Type B pancreatic cell (in vitro differentiated cells): ENCODE measurements at regions not wholly inside any gene's neighbourhood (a gene's known extent, or its start where the extent isn't known, plus 50 kb on each side); places are given as distances from the start of the nearest gene placed in this dataset.

Experiments
- DNase-seq: peaks from one replicate; pipeline ENCODE4 v3.0.0; 2021; ENCODE audit warnings: mixed read lengths; ENCODE audit not compliant: unreplicated experiment; ENCODE audit errors: extremely low spot score
- H3K27ac Mint-ChIP-seq: 2 replicates; pipeline ENCODE4 v1.8.0; 2021; ENCODE audit warnings: mild to moderate bottlenecking, mixed read lengths
- H3K27me3 Mint-ChIP-seq: 2 replicates; pipeline ENCODE4 v1.8.0; 2021; ENCODE audit warnings: mixed read lengths
- H3K36me3 Mint-ChIP-seq: 2 replicates; pipeline ENCODE4 v1.8.0; 2021; ENCODE audit warnings: mixed read lengths
- H3K4me1 Mint-ChIP-seq: one replicate; pipeline ENCODE4 v1.8.0; 2021; ENCODE audit warnings: mixed read lengths; ENCODE audit not compliant: unreplicated experiment
- H3K4me3 Mint-ChIP-seq: 2 replicates; pipeline ENCODE4 v1.8.0; 2021; ENCODE audit warnings: mild to moderate bottlenecking, mixed read lengths
- H3K9me3 Mint-ChIP-seq: 2 replicates; pipeline ENCODE4 v1.8.0; 2021; ENCODE audit warnings: mixed read lengths
- TF ChIP-seq, protein P1 (sequence below): fragments of 200-600 bp; sonication (generic); conservative IDR thresholded peaks from 2 replicates; pipeline ENCODE4 v1.5.0; 2021; ENCODE audit warnings: antibody characterized with exemption, mild to moderate bottlenecking

DNA sequence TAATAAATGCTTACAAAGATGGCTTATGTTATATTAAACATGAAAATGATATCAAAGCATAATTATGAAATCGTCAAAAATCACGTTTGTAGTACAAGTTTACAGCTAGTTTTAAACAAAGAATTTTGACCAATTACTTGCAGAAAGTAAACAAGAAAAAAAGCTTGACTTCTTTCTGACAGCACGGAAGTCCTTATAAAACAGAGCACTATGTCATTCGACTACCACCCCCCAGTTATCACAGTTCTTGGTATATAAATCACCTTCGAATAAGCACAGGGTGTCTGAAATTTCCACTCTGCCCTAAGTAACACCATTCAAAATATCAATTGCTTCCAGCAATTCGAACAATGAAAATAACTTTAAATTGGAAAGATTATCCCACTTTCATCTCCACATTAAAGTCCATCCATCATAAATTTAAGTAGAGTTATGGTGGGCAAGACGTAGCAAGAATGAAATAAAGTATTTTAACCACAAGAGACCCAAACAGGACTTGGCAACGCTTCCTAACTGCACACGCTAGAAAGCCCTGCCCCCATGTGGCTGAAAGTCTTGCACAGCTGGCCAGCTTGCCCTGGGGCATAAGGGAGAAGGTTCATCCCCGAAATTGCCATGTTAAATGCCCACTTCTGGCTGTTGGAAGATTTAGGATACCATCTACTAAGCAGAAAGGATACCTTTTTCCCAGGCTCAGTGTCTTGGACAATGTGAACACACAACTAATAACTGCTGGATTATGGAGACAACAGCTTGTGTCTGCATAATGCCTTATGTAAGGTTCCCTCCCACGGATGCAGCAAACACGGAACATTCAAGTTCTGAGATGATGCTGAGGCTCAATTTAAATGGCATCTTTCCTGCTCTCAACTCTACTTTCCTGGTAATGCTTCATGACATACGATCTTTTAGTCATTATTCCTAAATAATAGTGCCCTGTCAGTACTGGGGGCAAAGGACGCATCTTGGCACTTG lies 116.4 kb upstream of the TJP1 start:
- H3K4me1 Mint-ChIP-seq, result peaks cover 4% of the 10 kb centered on the region
- no peaks in the 10 kb centered on the region for H3K9me3 Mint-ChIP-seq
- H3K36me3 Mint-ChIP-seq, result no peaks in the 10 kb centered on the region
- TF ChIP-seq, protein P1, sequence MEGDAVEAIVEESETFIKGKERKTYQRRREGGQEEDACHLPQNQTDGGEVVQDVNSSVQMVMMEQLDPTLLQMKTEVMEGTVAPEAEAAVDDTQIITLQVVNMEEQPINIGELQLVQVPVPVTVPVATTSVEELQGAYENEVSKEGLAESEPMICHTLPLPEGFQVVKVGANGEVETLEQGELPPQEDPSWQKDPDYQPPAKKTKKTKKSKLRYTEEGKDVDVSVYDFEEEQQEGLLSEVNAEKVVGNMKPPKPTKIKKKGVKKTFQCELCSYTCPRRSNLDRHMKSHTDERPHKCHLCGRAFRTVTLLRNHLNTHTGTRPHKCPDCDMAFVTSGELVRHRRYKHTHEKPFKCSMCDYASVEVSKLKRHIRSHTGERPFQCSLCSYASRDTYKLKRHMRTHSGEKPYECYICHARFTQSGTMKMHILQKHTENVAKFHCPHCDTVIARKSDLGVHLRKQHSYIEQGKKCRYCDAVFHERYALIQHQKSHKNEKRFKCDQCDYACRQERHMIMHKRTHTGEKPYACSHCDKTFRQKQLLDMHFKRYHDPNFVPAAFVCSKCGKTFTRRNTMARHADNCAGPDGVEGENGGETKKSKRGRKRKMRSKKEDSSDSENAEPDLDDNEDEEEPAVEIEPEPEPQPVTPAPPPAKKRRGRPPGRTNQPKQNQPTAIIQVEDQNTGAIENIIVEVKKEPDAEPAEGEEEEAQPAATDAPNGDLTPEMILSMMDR, result peak; percentile 45
- H3K27me3 Mint-ChIP-seq, result no peaks in the 10 kb centered on the region
- H3K27ac Mint-ChIP-seq, result no peak overlapping the region
- no peak overlapping the region for H3K4me3 Mint-ChIP-seq
- no peak for DNase-seq

DNA sequence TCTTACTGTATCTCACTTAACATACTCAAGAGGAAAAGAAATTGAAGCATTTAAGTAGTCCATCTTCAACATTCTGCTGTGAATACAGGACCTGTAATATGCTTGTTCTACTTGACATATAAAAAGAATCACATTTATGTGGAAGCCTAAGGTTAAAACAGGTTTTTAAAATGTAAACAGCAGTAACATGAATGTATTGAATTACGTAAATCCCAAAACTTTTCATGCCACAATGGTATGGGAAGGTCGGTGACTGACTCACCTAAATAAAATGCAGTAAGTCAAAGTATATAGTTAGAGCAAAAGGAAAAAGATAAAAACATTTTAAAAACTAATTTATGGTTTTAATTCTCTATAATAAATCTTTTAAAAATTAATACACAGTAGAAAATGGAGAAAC lies 115.7 kb upstream of the TJP1 start:
- Mint-ChIP-seq H3K4me3 (no peak overlapping the region), H3K36me3 (no peaks in the 10 kb centered on the region), H3K4me1 (peaks cover 4% of the 10 kb centered on the region), H3K9me3 (no peaks in the 10 kb centered on the region), H3K27me3 (no peaks in the 10 kb centered on the region), H3K27ac (peak overlapping the region; percentile 16)
- no peak for DNase-seq
- TF ChIP-seq, protein P1, result no peak

DNA sequence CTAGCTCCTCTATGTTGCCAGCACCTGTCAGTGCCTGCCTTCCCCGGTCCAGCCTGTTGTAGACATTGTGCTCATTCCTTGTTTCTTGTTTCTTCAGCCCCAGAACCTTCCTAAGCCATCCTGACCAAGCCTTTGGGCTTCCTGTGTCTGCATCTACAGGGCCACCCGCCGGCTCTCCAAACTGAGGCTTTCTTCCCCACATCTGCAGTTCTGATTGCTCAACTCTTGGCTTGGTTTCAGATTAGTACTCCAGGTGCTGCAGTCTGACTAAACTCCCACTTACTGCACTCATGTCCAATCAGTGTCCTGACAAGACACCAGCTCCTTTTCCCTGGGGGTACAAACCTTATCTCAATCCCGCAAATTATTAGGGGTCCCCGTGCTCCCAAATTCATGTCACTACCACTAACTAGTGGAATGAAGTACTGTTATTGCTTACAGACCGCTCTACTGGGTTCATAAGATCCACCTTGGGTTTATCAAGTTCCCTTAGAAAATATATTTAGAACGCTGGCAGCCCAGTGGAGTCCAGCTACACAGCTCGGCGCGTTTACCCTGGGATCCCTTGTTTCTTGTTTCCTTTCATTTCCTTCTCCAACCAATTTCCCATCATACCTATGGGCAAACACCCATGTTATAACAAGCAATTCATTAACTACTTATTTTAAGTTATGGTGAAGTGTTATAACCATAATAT lies 114.2 kb upstream of the TJP1 start:
- no peak for DNase-seq
- Mint-ChIP-seq H3K27ac (no peak overlapping the region), H3K36me3 (no peaks in the 10 kb centered on the region), H3K27me3 (no peaks in the 10 kb centered on the region), H3K4me3 (no peak overlapping the region), H3K9me3 (no peaks in the 10 kb centered on the region), H3K4me1 (peaks cover 4% of the 10 kb centered on the region)
- TF ChIP-seq, protein P1, result no peak

DNA sequence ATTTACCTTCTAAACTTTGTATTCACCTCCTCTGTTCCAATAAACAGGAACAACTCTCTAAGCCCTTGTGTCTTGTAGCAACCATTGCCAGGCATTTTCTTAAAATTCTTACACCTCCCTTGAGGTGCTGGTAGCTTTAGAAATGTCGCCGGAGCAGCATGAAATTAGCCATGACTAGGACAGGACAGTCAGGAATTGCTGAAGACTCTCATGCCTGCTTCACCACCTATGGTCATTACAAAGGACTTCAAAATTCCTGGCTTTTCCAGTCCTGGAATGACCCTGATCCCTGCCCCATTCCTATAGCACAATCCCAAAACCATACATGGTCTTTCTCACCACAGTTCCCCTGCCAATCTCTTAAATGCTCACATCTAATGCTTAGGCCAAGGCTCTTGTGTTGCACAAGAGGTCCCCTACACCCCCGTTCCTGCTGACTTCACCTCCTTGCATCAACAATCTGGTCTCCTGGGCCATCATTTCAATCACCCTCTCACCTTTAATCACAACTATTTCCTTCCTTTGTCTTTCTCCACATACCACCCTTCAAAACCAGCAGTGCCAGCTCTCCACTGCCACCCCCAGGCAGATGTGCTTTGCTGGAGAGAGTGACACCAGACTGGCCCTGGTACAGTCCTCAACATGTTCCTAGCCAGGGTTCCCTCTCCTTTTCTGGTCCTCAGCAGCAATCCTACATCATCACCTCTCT lies 113.2 kb upstream of the TJP1 start:
- TF ChIP-seq, protein P1, result no peak
- Mint-ChIP-seq H3K4me3 (no peak overlapping the region), H3K9me3 (no peaks in the 10 kb centered on the region), H3K36me3 (no peaks in the 10 kb centered on the region), H3K27ac (peak overlapping the region; percentile 6), H3K4me1 (peaks cover 4% of the 10 kb centered on the region), H3K27me3 (no peaks in the 10 kb centered on the region)
- DNase-seq, result peak; percentile 20

DNA sequence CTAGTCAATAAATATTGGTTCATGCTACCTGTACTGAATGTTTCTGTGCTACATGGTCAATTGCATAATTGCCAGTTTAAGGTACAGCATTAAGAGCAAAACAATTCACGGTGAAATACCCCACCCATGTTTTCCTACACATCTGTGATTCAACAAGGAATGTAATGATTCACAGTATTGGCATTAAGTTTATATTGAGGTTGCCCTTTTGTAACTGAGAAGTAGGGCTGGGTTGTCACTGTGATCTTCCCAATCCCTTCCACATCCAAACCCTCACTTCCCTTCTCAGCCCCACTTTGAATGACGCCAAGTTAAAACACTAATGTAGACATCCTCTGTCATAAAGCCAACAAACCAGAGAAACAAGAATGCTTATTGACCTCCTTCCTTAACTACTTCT lies 112.0 kb upstream of the TJP1 start:
- TF ChIP-seq, protein P1, result no peak
- peaks cover 2% of the 10 kb centered on the region for H3K4me1 Mint-ChIP-seq
- DNase-seq, result no peak

More for the DNA sequence above, 112.0 kb upstream of the TJP1 start:
- Mint-ChIP-seq H3K27ac (peak overlapping the region; percentile 75), H3K4me3 (no peak overlapping the region), H3K9me3 (no peaks in the 10 kb centered on the region), H3K36me3 (no peaks in the 10 kb centered on the region), H3K27me3 (no peaks in the 10 kb centered on the region)
